AG09309 (cell line): ENCODE measurements at regions not wholly inside any gene's neighbourhood (a gene's known extent, or its start where the extent isn't known, plus 50 kb on each side); places are given as distances from the start of the nearest gene placed in this dataset.

Source experiments
- DNase-seq: peaks from one replicate; pipeline ENCODE4 v3.0.0-alpha.2; 2010; ENCODE audit warnings: low read depth
- H3K4me3 ChIP-seq: 2 replicates; pipeline ENCODE4 v1.5.1; 2011; ENCODE audit warnings: mild to moderate bottlenecking, low read depth, low read length, moderate library complexity; ENCODE audit not compliant: control insufficient read depth
- CTCF ChIP-seq: IDR thresholded peaks from 2 replicates; pipeline ENCODE4 v1.5.1; 2011; ENCODE audit warnings: mild to moderate bottlenecking, low read depth, low read length, inconsistent platforms; ENCODE audit not compliant: insufficient read depth, control insufficient read depth; ENCODE audit errors: missing control alignments

GRCh38 chr1:168375566-168376300 lies 95.1 kb downstream of the TBX19 start:
- no peak overlapping the region for H3K4me3 ChIP-seq
- TF ChIP-seq CTCF: no peak
- DNase-seq: no peak

GRCh38 chr1:168374566-168374965 lies 93.9 kb downstream of the TBX19 start:
- no peak for DNase-seq
- no peak for TF ChIP-seq CTCF
- no peak overlapping the region for H3K4me3 ChIP-seq

DNA sequence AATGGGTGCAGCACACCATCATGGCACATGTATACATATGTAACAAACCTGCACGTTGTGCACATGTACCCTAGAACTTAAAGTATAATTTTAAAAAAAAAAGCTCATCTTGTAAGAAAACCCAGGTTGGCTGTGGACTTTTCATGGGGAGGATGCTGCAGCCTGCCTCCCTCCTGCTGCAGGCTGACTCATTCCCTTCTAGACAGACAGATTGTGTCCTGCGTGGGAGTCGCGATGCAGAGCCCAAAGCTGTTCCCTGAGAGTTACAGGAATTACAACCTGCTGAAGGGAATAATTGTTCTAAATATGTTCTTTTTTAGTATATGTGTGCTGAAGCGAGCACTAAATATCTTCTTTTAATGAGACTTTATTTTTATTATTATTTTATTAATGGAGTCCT lies 93.2 kb downstream of the TBX19 start:
- TF ChIP-seq CTCF: no peak
- no peak for DNase-seq
- H3K4me3 ChIP-seq: no peak overlapping the region

- DNase-seq: no peak
- TF ChIP-seq CTCF: no peak
- no peak overlapping the region for H3K4me3 ChIP-seq
Measured at GRCh38 chr1:168372861-168373371, 92.2 kb downstream of the TBX19 start.

DNA sequence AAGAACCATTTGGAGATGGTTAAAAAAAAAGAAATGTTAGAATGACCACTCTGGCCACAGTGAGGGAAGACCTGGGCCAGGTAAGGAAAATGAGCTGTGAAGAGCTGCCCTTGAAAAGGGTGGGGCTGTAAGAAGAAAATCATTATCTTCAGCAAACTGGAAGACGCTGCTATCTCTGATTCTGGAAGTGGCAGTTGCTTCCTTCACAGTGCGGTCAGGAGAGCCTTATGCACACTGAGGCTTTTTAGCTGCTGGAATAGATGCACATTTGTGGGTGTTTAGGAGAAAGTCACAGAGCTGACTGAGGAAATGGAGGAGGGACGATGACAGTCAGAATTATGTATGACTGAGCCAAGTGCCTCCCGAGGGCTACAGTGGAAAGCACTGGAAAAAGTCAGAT lies 91.6 kb downstream of the TBX19 start:
- no peak for TF ChIP-seq CTCF
- no peak for DNase-seq
- no peak overlapping the region for H3K4me3 ChIP-seq

DNA sequence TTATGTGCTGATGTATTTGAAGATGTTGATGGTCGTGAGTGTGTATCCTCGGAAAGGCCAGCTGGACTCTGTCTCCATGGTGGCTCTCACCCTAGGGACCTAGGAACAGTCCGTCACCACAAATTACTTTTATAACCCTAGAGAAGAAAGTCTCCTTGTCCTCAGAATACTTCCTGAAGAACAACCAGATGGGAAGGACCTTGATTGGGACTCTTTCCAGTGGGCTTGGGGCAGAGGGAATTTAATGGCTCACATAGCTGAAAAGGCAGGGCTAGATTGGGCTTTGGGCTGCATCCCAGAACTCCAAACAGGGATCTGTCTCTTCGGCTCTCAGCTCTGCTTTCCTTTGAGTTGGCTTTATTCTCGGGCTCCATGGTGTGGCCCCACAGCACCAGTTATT lies 90.8 kb downstream of the TBX19 start:
- TF ChIP-seq CTCF: no peak
- no peak overlapping the region for H3K4me3 ChIP-seq
- DNase-seq: no peak
